H1 (cell line): ENCODE measurements at regions not wholly inside any gene's neighbourhood (a gene's known extent, or its start where the extent isn't known, plus 50 kb on each side); places are given as distances from the start of the nearest gene placed in this dataset.

Experiments
- CTCF ChIP-seq, 3 experiments: IDR thresholded peaks; 1 replicate in 2 of 3; 2 replicates in 1 of 3; pipeline versions ENCODE4 v1.5.1 to v1.6.1; 2011; ENCODE audit warnings: low read length in 3 of 3, mild to moderate bottlenecking in 3 of 3, inconsistent platforms in 2 of 3, low read depth in 1 of 3, moderate library complexity in 1 of 3; ENCODE audit not compliant: insufficient read depth in 1 of 3; ENCODE audit errors: control extremely low read depth in 1 of 3
- POLR2AphosphoS5 ChIP-seq: IDR thresholded peaks from 2 replicates; pipeline ENCODE4 v1.6.1; 2011; ENCODE audit warnings: low read depth, low read length

GRCh38 chr9:75824816-75825568 is 65.5 kb upstream of the PCSK5 start:
- TF ChIP-seq CTCF (IDR thresholded peaks at IDR 0.05; ENCODE audit: control extremely low read depth in 1 of 3, insufficient read depth in 1 of 3, low read depth in 1 of 3, low read length in 3 of 3) = no peak
- TF ChIP-seq POLR2AphosphoS5 = no peak
